ENCODE measurements at regions not wholly inside any gene's neighbourhood (a gene's known extent, or its start where the extent isn't known, plus 50 kb on each side); places are given as distances from the start of the nearest gene placed in this dataset.

DNA sequence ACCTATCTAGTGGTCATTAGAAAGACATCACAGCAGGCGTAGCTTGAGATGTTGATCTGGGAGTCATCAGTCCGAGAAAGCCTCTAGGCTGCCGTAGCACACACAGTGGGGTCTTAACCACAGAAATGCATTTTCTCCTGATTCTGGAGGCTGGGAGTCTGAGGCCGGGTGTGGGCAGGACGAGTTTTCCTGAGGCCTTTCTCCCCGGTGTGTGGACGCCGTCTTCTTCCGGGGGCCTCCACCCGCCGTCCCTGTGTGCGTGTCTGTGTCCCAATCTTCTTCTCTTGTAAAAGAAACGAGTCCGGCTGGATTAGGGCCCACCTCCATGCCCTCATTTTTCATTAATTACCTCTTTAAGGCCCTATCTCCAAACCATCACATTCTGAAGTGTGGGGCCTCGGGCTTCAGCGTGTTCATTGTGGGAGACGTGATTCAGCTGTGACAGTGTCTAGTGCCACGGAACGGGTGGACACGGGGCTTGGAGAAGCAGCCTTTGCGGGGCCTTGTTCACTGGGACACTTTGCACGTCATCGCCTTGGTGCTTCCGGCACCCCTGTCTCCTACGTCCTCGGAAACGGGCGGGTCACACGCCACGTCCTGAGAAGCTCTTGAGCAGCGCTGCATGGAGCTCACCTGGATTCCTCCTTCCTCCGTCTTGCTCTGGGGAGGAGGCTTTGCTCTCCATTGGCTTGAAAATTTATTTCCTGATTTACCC lies 208.9 kb upstream of the SOX1 start:
- H3K36me3 Mint-ChIP-seq = no peaks in the 10 kb centered on the region
- Histone ChIP-seq H3K27me3 (ENCODE audit: control insufficient read depth in 2 of 2, insufficient read depth in 2 of 2, low read length in 2 of 2) (no peaks in the 10 kb centered on the region), H3K9me3 (ENCODE audit: control insufficient read depth in 2 of 3, low read length in 3 of 3) (no peaks in the 10 kb centered on the region), H3K27ac (ENCODE audit: low read depth, low read length) (no peak overlapping the region), H3K4me1 (ENCODE audit: control insufficient read depth in 2 of 2, insufficient read depth in 2 of 2, low read length in 2 of 2) (no peaks in the 10 kb centered on the region), H3K36me3 (ENCODE audit: control insufficient read depth in 2 of 3, insufficient read depth in 3 of 3, low read length in 3 of 3) (no peaks in the 10 kb centered on the region), H3K4me3 (ENCODE audit: low read length) (no peak overlapping the region)
- intact Hi-C loops (cut with micrococcal nuclease) = no loop called here
- peaks cover 0 to 5% (median 0%) of the 10 kb centered on the region in 11 donors for H3K9me3 Mint-ChIP-seq
- no peak overlapping the region for H3K27ac Mint-ChIP-seq
- DNase-seq (no peak), ATAC-seq (no peak)
- peaks cover 0 to 22% (median 5%) of the 10 kb centered on the region in 5 donors for H3K27me3 Mint-ChIP-seq
- POLR2A ChIA-PET = no interaction called here
- H3K4me3 Mint-ChIP-seq = no peak overlapping the region
- CTCF ChIA-PET = no interaction called here
- H3K4me1 Mint-ChIP-seq = no peaks in the 10 kb centered on the region

DNA sequence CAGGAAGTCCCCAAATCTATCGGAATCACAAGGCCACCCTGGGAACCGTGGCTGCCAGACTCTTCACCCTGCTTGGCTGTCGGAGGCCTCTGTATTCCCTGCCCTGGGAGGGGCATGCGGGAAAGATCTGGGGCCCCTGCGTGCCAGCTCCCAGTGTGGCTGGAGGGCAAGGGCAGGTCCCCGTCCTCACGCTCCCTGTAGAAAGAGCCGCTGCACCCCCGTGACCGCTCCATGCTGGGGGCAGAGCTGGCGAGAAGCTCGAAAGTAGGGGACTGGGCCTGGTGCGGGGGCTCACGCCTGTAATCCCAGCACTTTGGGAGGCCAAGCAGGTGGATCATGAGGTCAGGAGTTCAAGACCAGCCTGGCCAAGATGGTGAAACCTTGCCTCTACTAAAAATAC lies 208.4 kb upstream of the SOX1 start:
- no peaks in the 10 kb centered on the region for H3K4me1 Mint-ChIP-seq
- Histone ChIP-seq H3K4me1 (ENCODE audit: control insufficient read depth in 2 of 2, insufficient read depth in 2 of 2, low read length in 2 of 2) (no peaks in the 10 kb centered on the region), H3K4me3 (ENCODE audit: low read length) (no peak overlapping the region), H3K36me3 (ENCODE audit: control insufficient read depth in 2 of 3, insufficient read depth in 3 of 3, low read length in 3 of 3) (no peaks in the 10 kb centered on the region), H3K27ac (ENCODE audit: low read depth, low read length) (no peak overlapping the region), H3K27me3 (ENCODE audit: control insufficient read depth in 2 of 2, insufficient read depth in 2 of 2, low read length in 2 of 2) (no peaks in the 10 kb centered on the region), H3K9me3 (ENCODE audit: control insufficient read depth in 2 of 3, low read length in 3 of 3) (no peaks in the 10 kb centered on the region)
- DNase-seq (no peak), ATAC-seq (no peak)
- peaks cover 0 to 26% (median 5%) of the 10 kb centered on the region in 5 donors for H3K27me3 Mint-ChIP-seq
- ChIA-PET CTCF (no interaction called here), POLR2A (no interaction called here)
- intact Hi-C loops (cut with micrococcal nuclease) = no loop called here
- H3K4me3 Mint-ChIP-seq = no peak overlapping the region
- H3K9me3 Mint-ChIP-seq = peaks cover 0 to 5% (median 0%) of the 10 kb centered on the region in 11 donors
- H3K36me3 Mint-ChIP-seq = no peaks in the 10 kb centered on the region
- no peak overlapping the region for H3K27ac Mint-ChIP-seq

GRCh38 chr13:111859354-111860230 lies 207.4 kb upstream of the SOX1 start:
- ATAC-seq = no peak
- peaks cover 0 to 7% (median 0%) of the 10 kb centered on the region in 11 donors for H3K9me3 Mint-ChIP-seq
- no peaks in the 10 kb centered on the region for H3K36me3 Mint-ChIP-seq

GRCh38 chr13:111860231-111860552 lies 206.8 kb upstream of the SOX1 start:
- ChIA-PET CTCF (no interaction called here), POLR2A (no interaction called here)
- H3K9me3 Mint-ChIP-seq = peaks cover 0 to 7% (median 0%) of the 10 kb centered on the region in 11 donors
- H3K4me1 ChIP-seq (ENCODE audit: control insufficient read depth in 2 of 2, insufficient read depth in 2 of 2, low read length in 2 of 2) = no peaks in the 10 kb centered on the region
- peaks cover 0 to 20% (median 4%) of the 10 kb centered on the region in 5 donors for H3K27me3 Mint-ChIP-seq
- H3K36me3 ChIP-seq (ENCODE audit: control insufficient read depth in 2 of 3, insufficient read depth in 3 of 3, low read length in 3 of 3) = no peaks in the 10 kb centered on the region
- H3K4me1 Mint-ChIP-seq = no peaks in the 10 kb centered on the region
- H3K27ac ChIP-seq (ENCODE audit: low read depth, low read length) = no peak overlapping the region
- intact Hi-C loops (cut with micrococcal nuclease) = no loop called here
- no peak for ATAC-seq
- no peak overlapping the region for H3K4me3 Mint-ChIP-seq
- H3K36me3 Mint-ChIP-seq = no peaks in the 10 kb centered on the region
- no peaks in the 10 kb centered on the region for H3K9me3 ChIP-seq (ENCODE audit: control insufficient read depth in 2 of 3, low read length in 3 of 3)
- DNase-seq = no peak
- H3K27me3 ChIP-seq (ENCODE audit: control insufficient read depth in 2 of 2, insufficient read depth in 2 of 2, low read length in 2 of 2) = no peaks in the 10 kb centered on the region
- H3K27ac Mint-ChIP-seq = no peak overlapping the region
- no peak overlapping the region for H3K4me3 ChIP-seq (ENCODE audit: low read length)

More at GRCh38 chr13:111859354-111860230, 207.4 kb upstream of the SOX1 start:
- no peak overlapping the region for H3K4me3 ChIP-seq (ENCODE audit: low read length)
- no peaks in the 10 kb centered on the region for H3K36me3 ChIP-seq (ENCODE audit: control insufficient read depth in 2 of 3, insufficient read depth in 3 of 3, low read length in 3 of 3)
- no peak for DNase-seq
- no peak overlapping the region for H3K27ac ChIP-seq (ENCODE audit: low read depth, low read length)
- Mint-ChIP-seq H3K4me1 (no peaks in the 10 kb centered on the region), H3K4me3 (no peak overlapping the region), H3K27ac (no peak overlapping the region), H3K27me3 (peaks cover 0 to 20% (median 4%) of the 10 kb centered on the region in 5 donors)
- ChIA-PET CTCF (no interaction called here), POLR2A (no interaction called here)
- intact Hi-C loops (cut with micrococcal nuclease) = no loop called here
- H3K4me1 ChIP-seq (ENCODE audit: control insufficient read depth in 2 of 2, insufficient read depth in 2 of 2, low read length in 2 of 2) = no peaks in the 10 kb centered on the region
- H3K9me3 ChIP-seq (ENCODE audit: control insufficient read depth in 2 of 3, low read length in 3 of 3) = no peaks in the 10 kb centered on the region
- H3K27me3 ChIP-seq (ENCODE audit: control insufficient read depth in 2 of 2, insufficient read depth in 2 of 2, low read length in 2 of 2) = no peaks in the 10 kb centered on the region

- Mint-ChIP-seq H3K27me3 (peaks cover 0 to 12% (median 4%) of the 10 kb centered on the region in 5 donors), H3K9me3 (peaks cover 0 to 9% (median under 1%) of the 10 kb centered on the region in 11 donors), H3K4me1 (no peaks in the 10 kb centered on the region), H3K36me3 (no peaks in the 10 kb centered on the region), H3K4me3 (no peak overlapping the region), H3K27ac (no peak overlapping the region)
- no peaks in the 10 kb centered on the region for H3K9me3 ChIP-seq (ENCODE audit: control insufficient read depth in 2 of 3, low read length in 3 of 3)
- H3K27me3 ChIP-seq (ENCODE audit: control insufficient read depth in 2 of 2, insufficient read depth in 2 of 2, low read length in 2 of 2) = no peaks in the 10 kb centered on the region
- no peaks in the 10 kb centered on the region for H3K36me3 ChIP-seq (ENCODE audit: control insufficient read depth in 2 of 3, insufficient read depth in 3 of 3, low read length in 3 of 3)
- H3K4me1 ChIP-seq (ENCODE audit: control insufficient read depth in 2 of 2, insufficient read depth in 2 of 2, low read length in 2 of 2) = no peaks in the 10 kb centered on the region
- no peak overlapping the region for H3K27ac ChIP-seq (ENCODE audit: low read depth, low read length)
- ATAC-seq = no peak
- no peak overlapping the region for H3K4me3 ChIP-seq (ENCODE audit: low read length)
- intact Hi-C loops (cut with micrococcal nuclease) = no loop called here
- DNase-seq = no peak
- ChIA-PET POLR2A (no interaction called here), CTCF (no interaction called here)
These were observed 205.6 kb upstream of the SOX1 start for GRCh38 chr13:111861319-111861718.

GRCh38 chr13:111861766-111862366 lies 205.1 kb upstream of the SOX1 start:
- H3K27ac ChIP-seq (ENCODE audit: low read depth, low read length) = no peak overlapping the region
- CTCF ChIA-PET = no interaction called here
- DNase-seq (no peak), ATAC-seq (no peak)
- H3K4me1 ChIP-seq (ENCODE audit: control insufficient read depth in 2 of 2, insufficient read depth in 2 of 2, low read length in 2 of 2) = no peaks in the 10 kb centered on the region
- Mint-ChIP-seq H3K4me1 (no peaks in the 10 kb centered on the region), H3K27ac (no peak overlapping the region), H3K36me3 (no peaks in the 10 kb centered on the region), H3K4me3 (no peak overlapping the region), H3K9me3 (peaks cover 0 to 10% (median 2%) of the 10 kb centered on the region in 11 donors), H3K27me3 (peaks cover 0 to 11% (median 4%) of the 10 kb centered on the region in 5 donors)
- no peaks in the 10 kb centered on the region for H3K9me3 ChIP-seq (ENCODE audit: control insufficient read depth in 2 of 3, low read length in 3 of 3)
- POLR2A ChIA-PET = no interaction called here
- H3K4me3 ChIP-seq (ENCODE audit: low read length) = no peak overlapping the region
- no peaks in the 10 kb centered on the region for H3K36me3 ChIP-seq (ENCODE audit: control insufficient read depth in 2 of 3, insufficient read depth in 3 of 3, low read length in 3 of 3)
- intact Hi-C loops (cut with micrococcal nuclease) = no loop called here
- no peaks in the 10 kb centered on the region for H3K27me3 ChIP-seq (ENCODE audit: control insufficient read depth in 2 of 2, insufficient read depth in 2 of 2, low read length in 2 of 2)

Measured in naive thymus-derived CD4-positive, alpha-beta T cell (primary cell).